NT2/D1 (cell line): ENCODE measurements at regions not wholly inside any gene's neighbourhood (a gene's known extent, or its start where the extent isn't known, plus 50 kb on each side); places are given as distances from the start of the nearest gene placed in this dataset.
A peak's percentile ranks its signal among the peaks of the same experiment; 100 is the strongest.
"Not testable (repeated sequence)": the region's sequence is repeated elsewhere in the genome, so short reads cannot be mapped to it uniquely, and the experiment has no call there.

Source experiments
- DNase-seq: peaks from one replicate; pipeline ENCODE4 v3.0.0-alpha.2; 2011; ENCODE audit warnings: low read depth, low spot score
- H3K27me3 ChIP-seq: 2 replicates; pipeline ENCODE4 v1.6.0; 2011; ENCODE audit warnings: mild to moderate bottlenecking; ENCODE audit not compliant: insufficient read length, insufficient read depth
- H3K36me3 ChIP-seq: 2 replicates; pipeline ENCODE4 v1.6.1; 2011; ENCODE audit warnings: mild to moderate bottlenecking, low read length, mixed read lengths; ENCODE audit not compliant: insufficient read depth, insufficient read length
- H3K4me1 ChIP-seq: 2 replicates; pipeline ENCODE4 v1.5.1; 2011; ENCODE audit not compliant: insufficient read depth, insufficient read length
- H3K4me3 ChIP-seq: 2 replicates; pipeline ENCODE4 v1.5.1; 2011; ENCODE audit warnings: low read depth; ENCODE audit not compliant: insufficient read length
- H3K9ac ChIP-seq: 2 replicates; pipeline ENCODE4 v1.6.0; 2011; ENCODE audit warnings: low read depth; ENCODE audit not compliant: insufficient read length
- H3K9me3 ChIP-seq: 2 replicates; pipeline ENCODE4 v1.5.1; 2011; ENCODE audit warnings: mild to moderate bottlenecking, low read length; ENCODE audit not compliant: insufficient read depth
- SUZ12 ChIP-seq: IDR thresholded peaks from 2 replicates; pipeline ENCODE4 v1.6.1; 2011; ENCODE audit not compliant: insufficient read length, insufficient read depth; ENCODE audit errors: extremely low read depth
- YY1 ChIP-seq: IDR thresholded peaks from 2 replicates; pipeline ENCODE4 v1.6.1; 2011; ENCODE audit not compliant: insufficient read length, insufficient read depth
- ZNF274 ChIP-seq: IDR thresholded peaks from 2 replicates; pipeline ENCODE4 v1.6.1; 2011; ENCODE audit warnings: mild to moderate bottlenecking, low read depth, low read length

DNA sequence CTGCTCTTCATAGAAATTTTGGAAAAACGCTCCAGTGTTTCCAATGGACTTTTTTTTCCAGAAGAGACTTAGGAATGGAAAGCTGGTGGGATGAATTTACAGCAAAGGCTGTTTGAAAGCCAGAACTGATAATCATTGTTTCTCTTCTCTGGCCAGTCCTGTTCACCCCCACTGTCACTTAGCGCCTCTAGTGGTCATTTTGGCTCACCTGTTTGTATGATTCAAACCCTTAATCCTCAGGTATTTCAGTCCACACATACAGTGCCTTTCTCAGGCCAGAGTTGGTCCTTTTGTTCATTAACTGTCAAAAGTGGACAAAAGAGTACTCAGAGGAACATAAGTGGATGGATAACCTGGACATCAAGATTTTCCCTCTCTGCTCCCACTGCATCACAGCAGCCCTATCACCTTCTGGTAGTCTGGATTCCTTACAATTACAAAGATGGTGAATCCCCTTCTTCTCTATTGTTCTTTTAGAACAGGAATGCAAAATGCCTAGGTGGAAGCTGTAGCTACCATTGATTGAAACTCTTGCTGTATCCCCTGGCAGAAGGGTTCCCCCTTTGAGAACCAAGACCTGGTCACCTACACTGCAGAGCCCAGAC is 177.6 kb upstream of the OLFM3 start:
- Histone ChIP-seq H3K9me3 (no peaks in the 10 kb centered on the region), H3K9ac (no peak overlapping the region), H3K27me3 (no peaks in the 10 kb centered on the region), H3K4me1 (no peaks in the 10 kb centered on the region), H3K36me3 (no peaks in the 10 kb centered on the region), H3K4me3 (no peak overlapping the region)
- TF ChIP-seq YY1, result no peak
- no peak for TF ChIP-seq SUZ12
- peak; percentile 36 for DNase-seq

DNA sequence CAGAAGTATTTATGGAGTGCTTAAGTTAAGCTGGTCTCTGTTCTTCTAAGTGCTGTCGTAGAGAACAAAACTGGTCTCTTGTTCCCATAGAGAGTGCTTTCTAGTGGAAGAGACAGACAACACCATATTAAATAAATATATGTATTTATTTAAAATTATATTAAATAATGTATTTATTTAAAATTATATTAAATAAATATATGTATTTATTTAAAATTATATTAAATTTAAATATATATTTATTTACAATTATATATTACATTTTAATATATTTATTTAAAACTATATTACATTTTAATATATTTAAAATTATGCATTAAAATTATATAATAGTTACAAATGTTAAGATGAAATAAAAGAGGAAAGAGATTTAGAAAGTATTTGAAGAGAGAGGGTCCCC is 175.5 kb upstream of the OLFM3 start:
- Histone ChIP-seq H3K4me3 (no peak overlapping the region), H3K27me3 (no peaks in the 10 kb centered on the region), H3K9ac (no peak overlapping the region), H3K4me1 (no peaks in the 10 kb centered on the region), H3K36me3 (no peaks in the 10 kb centered on the region), H3K9me3 (no peaks in the 10 kb centered on the region)
- DNase-seq, result no peak
- TF ChIP-seq SUZ12 (no peak), YY1 (no peak)

DNA sequence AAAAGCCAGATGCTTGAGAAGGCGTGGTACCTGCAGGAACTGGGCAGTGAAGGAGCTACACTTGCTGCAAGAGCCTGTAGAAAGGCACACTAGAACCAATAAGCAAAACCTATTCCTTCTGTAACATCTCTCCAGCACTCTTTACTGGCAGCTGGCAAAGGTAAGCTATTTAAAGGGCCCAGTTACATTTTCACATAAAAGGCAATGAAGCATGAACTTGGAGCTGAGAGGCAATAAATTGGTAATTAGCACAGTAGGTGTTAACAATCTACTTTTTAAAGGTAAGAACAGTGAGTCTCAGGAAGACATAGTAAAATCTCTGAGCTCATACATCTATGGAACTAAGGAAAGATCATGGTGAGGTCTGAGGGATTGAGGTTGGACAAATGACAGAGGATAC is 167.1 kb upstream of the OLFM3 start:
- H3K27me3 ChIP-seq, result no peaks in the 10 kb centered on the region
- no peaks in the 10 kb centered on the region for H3K9me3 ChIP-seq
- no peak overlapping the region for H3K4me3 ChIP-seq
- no peaks in the 10 kb centered on the region for H3K36me3 ChIP-seq
- DNase-seq, result no peak
- no peak overlapping the region for H3K9ac ChIP-seq
- no peaks in the 10 kb centered on the region for H3K4me1 ChIP-seq
- TF ChIP-seq ZNF274 (no peak), YY1 (no peak), SUZ12 (no peak)

DNA sequence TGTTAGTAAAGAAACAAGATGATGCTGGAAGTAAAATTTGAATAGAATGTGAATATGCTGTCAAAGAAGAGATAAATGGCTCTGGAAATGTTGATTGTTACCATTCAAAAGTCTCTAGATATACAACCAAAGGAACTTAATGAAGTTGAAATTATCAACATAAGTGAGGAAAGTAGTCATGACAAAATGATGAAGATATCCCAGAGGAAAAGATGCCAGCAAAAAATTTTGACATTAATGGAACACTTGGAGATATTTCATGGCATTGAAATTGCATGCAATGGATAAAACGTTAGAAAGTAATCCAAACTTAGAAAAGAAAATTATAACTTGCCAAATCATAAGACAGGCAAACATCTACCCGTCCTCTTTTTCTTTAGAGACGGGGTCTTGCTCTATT is 154.5 kb upstream of the OLFM3 start:
- no peaks in the 10 kb centered on the region for H3K27me3 ChIP-seq
- H3K9ac ChIP-seq, result no peak overlapping the region
- no peaks in the 10 kb centered on the region for H3K36me3 ChIP-seq
- H3K4me1 ChIP-seq, result no peaks in the 10 kb centered on the region
- no peaks in the 10 kb centered on the region for H3K9me3 ChIP-seq
- TF ChIP-seq SUZ12, result no peak
- TF ChIP-seq ZNF274, result no peak
- no peak for TF ChIP-seq YY1
- no peak overlapping the region for H3K4me3 ChIP-seq
- no peak for DNase-seq

DNA sequence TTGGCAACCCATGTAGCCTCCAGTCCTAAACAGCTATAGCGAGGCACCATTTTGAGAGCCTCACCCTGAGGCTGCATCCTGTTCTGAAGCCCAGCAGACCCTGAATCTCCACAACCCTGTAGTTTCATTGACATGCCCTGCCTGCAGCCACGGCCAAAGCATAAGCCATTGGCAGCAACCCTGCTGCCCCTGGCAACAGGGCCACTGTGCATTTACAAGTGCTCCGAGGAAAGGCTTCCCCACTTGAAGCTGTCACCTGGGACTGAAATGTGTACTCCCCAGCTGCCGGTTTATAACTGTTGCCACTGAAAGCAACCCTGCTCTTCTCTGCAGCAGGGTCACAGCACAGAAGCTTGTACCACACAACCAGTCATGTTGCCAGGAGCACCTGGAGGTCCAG is 124.2 kb upstream of the OLFM3 start:
- TF ChIP-seq SUZ12 (no peak), ZNF274 (no peak), YY1 (no peak)
- H3K4me3 ChIP-seq, result no peak overlapping the region

DNA sequence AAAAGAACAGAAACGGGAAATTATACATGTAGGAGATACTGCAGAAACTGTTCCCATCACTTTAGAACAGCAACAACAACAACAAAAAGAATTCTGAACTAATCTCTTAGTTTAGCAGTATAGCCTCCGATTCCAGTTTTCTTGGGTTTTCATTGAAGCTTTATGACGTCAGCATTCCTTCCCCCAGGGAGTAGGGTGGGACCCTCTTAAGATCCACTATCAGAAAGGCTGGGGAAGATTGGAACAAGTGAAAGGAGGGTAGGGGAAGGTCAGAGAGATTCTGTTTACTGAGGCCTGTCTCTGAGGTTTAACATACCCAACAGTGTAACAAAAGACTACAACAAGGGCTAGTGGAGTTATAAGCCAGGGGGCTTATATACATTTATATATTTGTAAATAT is 121.4 kb upstream of the OLFM3 start:
- Histone ChIP-seq H3K36me3 (no peaks in the 10 kb centered on the region), H3K4me1 (no peaks in the 10 kb centered on the region), H3K27me3 (no peaks in the 10 kb centered on the region), H3K9me3 (no peaks in the 10 kb centered on the region), H3K4me3 (no peak overlapping the region), H3K9ac (no peak overlapping the region)
- no peak for DNase-seq
- TF ChIP-seq YY1 (no peak), ZNF274 (no peak), SUZ12 (no peak)

More for the DNA sequence above, 124.2 kb upstream of the OLFM3 start:
- Histone ChIP-seq H3K36me3 (no peaks in the 10 kb centered on the region), H3K27me3 (no peaks in the 10 kb centered on the region), H3K4me1 (no peaks in the 10 kb centered on the region), H3K9me3 (no peaks in the 10 kb centered on the region), H3K9ac (no peak overlapping the region)
- no peak for DNase-seq

DNA sequence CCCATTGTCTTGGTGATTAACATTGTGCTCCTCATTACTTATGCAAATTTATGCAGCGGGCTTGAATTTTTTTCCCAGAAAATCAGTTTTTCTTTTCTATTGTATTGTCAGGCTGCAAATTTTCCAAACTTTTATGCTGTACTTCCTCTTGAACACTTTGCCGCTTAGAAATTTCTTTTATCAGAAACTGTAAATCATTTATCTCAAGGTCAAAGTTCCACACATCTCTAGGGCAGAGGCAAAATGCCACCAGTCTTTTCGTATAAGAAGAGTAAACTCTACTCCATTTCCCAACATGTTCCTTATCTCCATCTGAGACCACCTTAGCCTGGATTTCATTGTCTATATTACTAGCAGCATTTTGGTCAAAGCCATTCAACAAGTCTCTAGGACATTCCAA is 113.9 kb upstream of the OLFM3 start:
- no peaks in the 10 kb centered on the region for H3K36me3 ChIP-seq
- TF ChIP-seq SUZ12 (no peak), YY1 (no peak), ZNF274 (no peak)
- H3K9me3 ChIP-seq, result peaks cover 17% of the 10 kb centered on the region; the same call in 1 of the 2 replicates
- no peak for DNase-seq
- H3K4me1 ChIP-seq, result no peaks in the 10 kb centered on the region
- no peak overlapping the region for H3K9ac ChIP-seq
- H3K4me3 ChIP-seq, result no peak overlapping the region
- H3K27me3 ChIP-seq, result no peaks in the 10 kb centered on the region

DNA sequence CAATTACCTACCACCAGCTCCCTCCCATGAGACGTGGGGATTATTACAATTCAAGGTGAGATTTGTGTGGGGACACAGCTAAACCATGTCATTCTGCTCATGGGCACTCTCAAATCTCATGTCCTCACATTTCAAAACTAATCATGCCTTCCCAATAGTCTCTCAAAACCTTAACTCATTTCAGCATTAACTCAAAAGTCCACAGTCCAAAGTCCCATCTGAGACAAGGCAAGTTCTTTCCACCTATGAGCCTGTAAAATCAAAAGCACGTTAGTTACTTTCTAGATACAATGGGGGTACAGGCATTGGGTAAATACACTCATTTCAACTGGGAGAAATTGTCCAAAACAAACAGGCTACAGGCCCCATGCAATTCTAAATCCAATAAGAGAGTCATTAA is 112.8 kb upstream of the OLFM3 start:
- not testable (repeated sequence) for H3K36me3 ChIP-seq, DNase-seq, H3K4me3 ChIP-seq, H3K27me3 ChIP-seq, H3K4me1 ChIP-seq, H3K9ac ChIP-seq
- peaks cover 17% of the 10 kb centered on the region; the same call in 1 of the 2 replicates for H3K9me3 ChIP-seq
